ENCODE measurements at regions not wholly inside any gene's neighbourhood (a gene's known extent, or its start where the extent isn't known, plus 50 kb on each side); places are given as distances from the start of the nearest gene placed in this dataset.

GRCh38 chr16:86259499-86259898 is 250.8 kb upstream of the FOXF1 start:
- no peak for TF ChIP-seq ZFX (IDR thresholded peaks at IDR 0.05)
- TF ChIP-seq, protein P1, sequence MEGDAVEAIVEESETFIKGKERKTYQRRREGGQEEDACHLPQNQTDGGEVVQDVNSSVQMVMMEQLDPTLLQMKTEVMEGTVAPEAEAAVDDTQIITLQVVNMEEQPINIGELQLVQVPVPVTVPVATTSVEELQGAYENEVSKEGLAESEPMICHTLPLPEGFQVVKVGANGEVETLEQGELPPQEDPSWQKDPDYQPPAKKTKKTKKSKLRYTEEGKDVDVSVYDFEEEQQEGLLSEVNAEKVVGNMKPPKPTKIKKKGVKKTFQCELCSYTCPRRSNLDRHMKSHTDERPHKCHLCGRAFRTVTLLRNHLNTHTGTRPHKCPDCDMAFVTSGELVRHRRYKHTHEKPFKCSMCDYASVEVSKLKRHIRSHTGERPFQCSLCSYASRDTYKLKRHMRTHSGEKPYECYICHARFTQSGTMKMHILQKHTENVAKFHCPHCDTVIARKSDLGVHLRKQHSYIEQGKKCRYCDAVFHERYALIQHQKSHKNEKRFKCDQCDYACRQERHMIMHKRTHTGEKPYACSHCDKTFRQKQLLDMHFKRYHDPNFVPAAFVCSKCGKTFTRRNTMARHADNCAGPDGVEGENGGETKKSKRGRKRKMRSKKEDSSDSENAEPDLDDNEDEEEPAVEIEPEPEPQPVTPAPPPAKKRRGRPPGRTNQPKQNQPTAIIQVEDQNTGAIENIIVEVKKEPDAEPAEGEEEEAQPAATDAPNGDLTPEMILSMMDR (conservative IDR thresholded peaks at IDR 0.05): no peak

Data from C4-2B (cell line).